Retinal pigment epithelial cell (primary cell): ENCODE measurements at regions not wholly inside any gene's neighbourhood (a gene's known extent, or its start where the extent isn't known, plus 50 kb on each side); places are given as distances from the start of the nearest gene placed in this dataset.

Experiments
- DNase-seq: peaks from one replicate; pipeline ENCODE4 v3.0.0-alpha.2; 2010; ENCODE audit warnings: low read depth
- H3K4me3 ChIP-seq: 2 replicates; pipeline ENCODE4 v1.5.1; 2011; ENCODE audit warnings: mild to moderate bottlenecking, low read length, control low read depth, moderate library complexity
- TF ChIP-seq, protein P1 (sequence below): conservative IDR thresholded peaks from 2 replicates; pipeline ENCODE4 v1.5.1; 2011; ENCODE audit warnings: low read depth, low read length, control low read depth, inconsistent platforms

DNA sequence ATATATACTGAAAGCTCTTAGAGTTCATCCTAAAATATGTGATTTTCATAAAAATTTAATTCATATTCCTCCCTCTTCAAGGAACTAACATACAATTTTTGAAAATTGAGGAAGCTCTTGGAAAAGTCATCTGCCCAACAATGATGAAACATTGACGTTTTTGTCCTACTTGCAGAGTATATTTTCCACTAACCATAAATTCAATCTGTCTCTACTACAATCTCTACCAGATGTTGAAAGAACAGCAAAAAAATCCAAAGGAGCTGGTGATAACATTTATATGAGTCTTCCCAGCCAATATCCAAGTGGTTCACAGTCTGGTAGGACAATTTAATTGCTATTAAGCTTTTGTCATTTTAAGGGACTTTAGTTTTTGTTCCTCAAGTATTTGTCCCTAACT, 81.1 kb upstream of the NR3C1 start:
- H3K4me3 ChIP-seq = no peak overlapping the region
- TF ChIP-seq, protein P1, sequence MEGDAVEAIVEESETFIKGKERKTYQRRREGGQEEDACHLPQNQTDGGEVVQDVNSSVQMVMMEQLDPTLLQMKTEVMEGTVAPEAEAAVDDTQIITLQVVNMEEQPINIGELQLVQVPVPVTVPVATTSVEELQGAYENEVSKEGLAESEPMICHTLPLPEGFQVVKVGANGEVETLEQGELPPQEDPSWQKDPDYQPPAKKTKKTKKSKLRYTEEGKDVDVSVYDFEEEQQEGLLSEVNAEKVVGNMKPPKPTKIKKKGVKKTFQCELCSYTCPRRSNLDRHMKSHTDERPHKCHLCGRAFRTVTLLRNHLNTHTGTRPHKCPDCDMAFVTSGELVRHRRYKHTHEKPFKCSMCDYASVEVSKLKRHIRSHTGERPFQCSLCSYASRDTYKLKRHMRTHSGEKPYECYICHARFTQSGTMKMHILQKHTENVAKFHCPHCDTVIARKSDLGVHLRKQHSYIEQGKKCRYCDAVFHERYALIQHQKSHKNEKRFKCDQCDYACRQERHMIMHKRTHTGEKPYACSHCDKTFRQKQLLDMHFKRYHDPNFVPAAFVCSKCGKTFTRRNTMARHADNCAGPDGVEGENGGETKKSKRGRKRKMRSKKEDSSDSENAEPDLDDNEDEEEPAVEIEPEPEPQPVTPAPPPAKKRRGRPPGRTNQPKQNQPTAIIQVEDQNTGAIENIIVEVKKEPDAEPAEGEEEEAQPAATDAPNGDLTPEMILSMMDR = no peak

DNA sequence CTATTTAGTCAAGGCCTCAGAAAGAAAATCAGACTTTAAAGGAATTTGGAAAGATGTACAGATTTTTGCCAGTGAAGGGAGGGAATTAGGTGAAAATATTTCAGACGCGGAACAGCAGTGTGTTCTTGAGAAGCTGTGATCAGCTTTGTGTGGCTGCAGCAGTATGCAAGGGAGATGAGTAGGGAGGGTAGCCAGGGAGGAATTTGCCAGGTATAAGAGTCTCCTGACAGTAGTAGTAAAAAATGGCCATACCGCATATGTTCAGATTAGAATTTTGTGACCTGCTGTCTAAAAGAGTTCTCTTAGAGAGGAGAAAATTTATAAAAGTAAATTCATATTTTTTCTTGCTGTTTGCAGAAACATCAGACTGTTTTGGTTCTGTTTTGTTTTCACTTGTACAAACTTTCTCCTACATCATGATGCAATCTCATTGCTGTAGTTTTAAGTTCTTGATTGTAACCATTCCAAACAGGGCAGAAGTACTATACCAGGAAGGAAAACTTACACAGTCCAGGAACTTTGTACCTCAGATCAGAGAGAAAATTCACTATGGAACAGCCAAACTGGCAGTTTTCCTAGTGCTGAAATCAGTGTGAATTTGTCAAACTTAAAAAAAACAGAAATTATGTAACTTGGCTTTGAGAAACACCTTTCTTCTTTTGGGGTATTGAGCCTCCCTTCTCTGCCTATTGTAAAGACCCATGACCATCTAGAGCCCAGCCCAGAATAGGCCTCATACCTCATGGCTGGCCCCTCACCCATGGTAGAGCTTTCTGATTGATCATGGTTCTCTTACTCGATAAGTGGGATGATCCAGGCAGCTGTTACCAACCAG, 78.4 kb upstream of the NR3C1 start:
- no peak overlapping the region for H3K4me3 ChIP-seq
- DNase-seq = no peak
- TF ChIP-seq, protein P1 = no peak

More for the DNA sequence above, 81.1 kb upstream of the NR3C1 start:
- DNase-seq = no peak

DNA sequence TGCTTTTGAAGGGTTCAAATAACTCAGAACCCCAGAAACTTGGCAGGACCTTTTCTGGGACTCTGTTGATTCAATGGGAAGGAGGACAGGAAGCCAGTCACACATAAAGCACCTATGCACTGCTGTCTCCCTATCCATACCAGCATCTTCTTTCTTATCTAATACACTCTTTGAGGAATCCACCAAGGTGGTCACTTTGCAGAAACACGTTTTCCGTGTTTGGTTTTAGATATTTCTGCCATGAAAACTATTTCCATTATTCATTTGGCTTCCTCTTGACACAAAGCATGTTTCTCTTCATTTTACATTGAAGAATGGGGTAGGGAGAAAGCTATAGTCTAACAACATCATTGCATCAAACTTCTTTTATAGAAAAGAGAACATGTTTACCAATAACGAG, 76.5 kb upstream of the NR3C1 start:
- TF ChIP-seq, protein P1 = no peak
- no peak for DNase-seq
- H3K4me3 ChIP-seq = no peak overlapping the region

DNA sequence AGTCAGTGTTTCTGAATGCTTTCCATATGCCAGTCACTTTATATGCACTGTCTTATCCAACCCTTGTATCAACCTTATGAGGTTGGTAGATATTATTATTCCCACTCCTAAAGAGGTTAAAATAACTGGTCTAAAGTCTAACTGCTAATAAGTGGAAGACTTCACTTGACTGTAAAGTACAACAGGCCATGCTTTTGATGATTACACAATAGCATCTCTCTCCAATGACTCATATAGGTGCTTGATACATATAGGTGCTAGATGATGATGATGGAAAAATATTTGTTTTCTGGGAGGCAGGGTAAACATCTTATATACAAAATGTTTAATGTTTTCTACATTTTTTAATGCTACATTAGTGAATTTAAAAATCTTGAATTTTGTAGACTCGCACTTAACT, 75.9 kb upstream of the NR3C1 start:
- DNase-seq = no peak
- TF ChIP-seq, protein P1 = no peak
- H3K4me3 ChIP-seq = no peak overlapping the region

DNA sequence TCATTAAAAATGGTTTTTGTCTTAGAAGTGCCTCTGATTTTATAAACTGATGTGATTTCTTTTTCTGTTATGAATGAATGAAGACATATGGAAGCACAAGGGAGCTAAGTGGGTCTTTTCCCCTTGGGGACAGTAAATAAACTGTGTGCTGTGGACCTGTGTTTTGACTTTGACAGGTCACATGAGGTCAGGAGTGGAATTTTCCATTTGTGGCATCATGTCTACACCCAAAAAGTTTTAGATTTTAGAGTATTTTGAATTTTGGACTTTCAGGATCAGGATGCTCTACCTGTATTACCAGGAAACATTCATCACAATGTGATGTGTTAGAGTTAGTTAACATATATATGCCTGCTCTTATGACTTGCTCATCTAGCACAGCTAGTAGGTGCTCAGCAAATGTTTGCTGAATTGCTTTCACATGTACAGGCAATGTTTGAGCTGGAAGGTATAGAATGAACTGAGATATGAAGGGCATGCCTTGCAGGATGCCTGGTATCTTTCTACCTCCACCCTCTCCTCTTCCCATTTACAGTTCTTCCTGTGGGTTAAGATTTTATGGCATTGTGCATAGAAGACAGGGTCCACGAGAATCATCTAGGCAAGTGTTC, 73.2 kb upstream of the NR3C1 start:
- TF ChIP-seq, protein P1 = no peak
- no peak overlapping the region for H3K4me3 ChIP-seq
- DNase-seq = no peak

DNA sequence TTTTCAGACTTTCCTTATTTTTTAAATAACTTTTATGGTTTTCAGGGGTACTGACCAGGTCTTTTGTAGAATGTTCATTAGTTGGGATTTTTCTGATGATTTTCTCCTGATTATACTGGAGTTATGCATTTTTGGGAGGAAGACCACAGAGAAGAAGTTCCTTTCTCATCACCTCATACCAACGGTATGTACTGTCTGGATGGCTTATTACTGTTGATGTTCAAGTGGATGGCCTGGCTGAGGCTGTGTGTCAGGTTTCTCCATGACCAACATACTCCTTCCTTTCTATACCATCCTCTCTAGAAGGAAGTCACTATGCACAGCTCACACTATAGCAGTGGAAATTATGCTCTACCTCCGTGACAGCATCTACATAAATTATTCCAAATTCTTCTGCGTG, 71.1 kb upstream of the NR3C1 start:
- H3K4me3 ChIP-seq = no peak overlapping the region
- DNase-seq = no peak
- TF ChIP-seq, protein P1 = no peak

DNA sequence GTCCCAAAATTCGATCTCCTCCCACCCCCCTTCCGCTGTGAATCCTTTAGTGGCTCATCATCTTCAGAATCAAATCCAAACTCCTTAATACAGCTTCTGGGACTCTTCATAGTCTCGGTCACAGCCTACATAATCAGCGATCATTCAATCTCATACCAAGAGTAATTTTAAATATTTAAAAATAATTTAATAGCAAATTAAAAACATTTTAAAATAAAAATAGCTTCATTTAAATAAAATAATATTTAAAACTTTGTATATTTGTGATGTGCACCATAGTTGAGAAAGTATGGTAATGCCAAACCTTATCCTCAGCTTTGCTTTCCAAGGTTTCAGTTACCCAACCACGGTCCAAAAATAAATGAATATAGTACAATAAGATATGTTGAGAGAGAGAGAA, 70.0 kb upstream of the NR3C1 start:
- DNase-seq = no peak
- TF ChIP-seq, protein P1 = no peak
- no peak overlapping the region for H3K4me3 ChIP-seq
